ENCODE measurements at regions not wholly inside any gene's neighbourhood (a gene's known extent, or its start where the extent isn't known, plus 50 kb on each side); places are given as distances from the start of the nearest gene placed in this dataset.
"Not testable (repeated sequence)": the region's sequence is repeated elsewhere in the genome, so short reads cannot be mapped to it uniquely, and the experiment has no call there.

DNA sequence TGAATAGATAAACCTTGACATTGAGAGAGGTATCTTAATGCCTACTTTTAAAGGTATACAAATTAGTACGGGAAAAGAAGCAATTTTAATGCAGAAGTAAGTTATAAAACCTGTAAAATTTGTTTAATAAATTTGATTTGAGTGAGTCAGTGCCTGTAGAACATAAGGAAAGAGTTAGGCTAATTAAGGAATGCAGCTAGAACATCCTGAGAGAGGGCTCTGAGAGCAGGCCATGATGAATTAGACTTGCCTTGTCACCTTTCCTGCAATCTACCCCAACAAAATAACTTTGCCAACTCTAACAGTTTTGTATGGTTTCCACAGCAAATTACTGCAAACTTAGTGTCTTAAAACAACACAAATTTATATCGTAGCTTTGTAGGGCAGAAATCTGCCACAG is 700.8 kb downstream of the RFPL4B start:
- no peak for DNase-seq (ENCODE audit: low read depth)

GRCh38 chr6:113048741-113049140 is 701.6 kb downstream of the RFPL4B start:
- DNase-seq (ENCODE audit: low read depth), result no peak

DNA sequence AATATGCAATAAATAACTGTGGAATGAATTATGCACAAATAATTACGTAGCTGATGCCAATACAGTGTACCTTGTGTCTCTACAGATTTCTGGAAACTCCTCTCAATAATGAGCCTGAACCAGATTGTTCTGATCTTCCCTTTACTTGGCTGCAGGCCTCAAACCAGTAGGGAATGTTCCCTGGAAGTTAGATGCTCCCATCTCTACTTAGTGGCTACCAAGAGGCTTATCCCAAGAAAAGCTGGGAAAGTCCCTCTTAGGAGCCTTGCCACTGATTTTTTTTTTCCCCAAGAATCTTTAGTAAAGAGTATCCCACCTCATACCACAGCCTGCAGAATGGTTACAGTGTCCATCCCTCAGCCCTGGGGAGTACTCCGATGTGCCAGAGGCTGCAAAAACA is 702.1 kb downstream of the RFPL4B start:
- no peak for DNase-seq (ENCODE audit: low read depth)

DNA sequence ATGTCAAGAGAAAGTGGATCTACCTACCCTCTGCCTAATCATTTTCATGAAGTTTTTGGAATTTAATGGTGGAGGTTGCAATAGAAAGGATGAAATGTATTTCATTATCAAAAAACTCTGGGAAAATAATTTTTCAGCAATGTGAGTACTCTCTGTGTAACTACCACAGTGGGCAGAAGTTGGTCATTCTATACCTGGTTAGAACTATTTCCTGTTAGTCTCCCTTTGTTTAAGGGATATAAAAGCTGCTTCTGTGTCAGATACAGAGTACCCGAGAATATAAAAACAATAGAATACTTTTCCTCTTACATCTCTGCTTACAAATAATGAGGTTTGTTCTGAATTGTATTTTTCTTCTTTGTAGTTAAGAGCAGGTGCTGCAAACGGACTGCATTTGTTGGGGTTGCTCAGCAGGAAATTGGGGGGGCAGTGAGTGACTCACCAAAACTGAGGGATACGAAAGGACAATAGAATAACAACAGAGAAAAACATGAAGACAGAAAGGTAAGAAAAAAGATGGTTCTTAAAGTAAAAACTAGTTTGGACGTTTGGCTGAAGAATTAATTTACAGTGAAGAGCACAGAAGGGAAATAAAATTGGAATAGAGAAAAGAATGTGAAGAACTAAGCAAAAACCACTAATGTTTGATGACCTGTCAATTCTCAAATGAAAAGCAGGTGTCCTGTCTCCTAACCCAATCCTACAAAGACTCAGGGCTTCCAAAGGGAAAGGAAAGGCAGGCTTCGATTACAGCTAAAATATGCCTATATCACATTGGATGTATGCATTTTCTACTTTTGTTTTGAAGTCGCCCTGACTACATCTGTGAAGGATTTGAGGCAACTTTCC is 703.1 kb downstream of the RFPL4B start:
- DNase-seq (ENCODE audit: low read depth), result no peak

DNA sequence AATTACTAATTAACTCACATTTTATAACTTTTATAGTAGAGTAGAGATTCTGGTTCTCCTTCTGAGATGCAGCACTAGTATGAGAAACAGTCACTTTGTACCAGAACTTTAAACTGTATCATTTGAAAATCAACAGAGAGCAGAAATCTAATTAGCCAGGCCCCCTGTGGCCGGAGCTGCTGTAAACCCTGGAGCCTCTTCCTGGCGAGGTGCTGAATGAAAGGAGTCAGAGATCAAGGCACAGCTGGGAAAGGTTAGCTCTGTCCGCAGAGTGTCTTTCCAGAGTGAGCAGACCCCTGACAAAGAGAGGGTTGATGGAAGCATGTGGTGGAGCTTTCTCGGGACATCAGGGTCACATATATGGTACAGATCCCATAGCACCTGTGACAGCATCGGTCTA is 703.8 kb downstream of the RFPL4B start:
- no peak for DNase-seq (ENCODE audit: low read depth)

- no peak for DNase-seq (ENCODE audit: low read depth)
Measured at GRCh38 chr6:113052506-113052905, 705.4 kb downstream of the RFPL4B start.

DNA sequence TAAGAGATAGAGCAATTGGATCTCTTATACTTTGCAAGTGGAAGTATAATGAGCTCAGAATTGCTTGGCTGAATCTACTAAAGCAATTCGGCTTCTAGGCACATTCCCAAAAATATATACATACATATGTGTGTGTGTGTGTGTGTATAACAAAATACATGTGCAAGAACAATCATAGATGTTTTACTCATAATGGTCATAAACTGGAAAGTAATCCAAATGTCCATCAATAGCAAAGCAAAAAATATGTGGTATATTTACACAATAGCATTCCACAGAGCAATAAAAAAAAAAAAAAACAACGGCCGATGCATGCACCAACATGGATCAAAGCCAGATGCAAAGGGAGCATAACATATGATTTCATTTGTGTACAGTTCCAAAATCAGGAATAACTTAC is 707.9 kb downstream of the RFPL4B start:
- DNase-seq (ENCODE audit: low read depth), result no peak

GRCh38 chr6:113055998-113056397 is 708.9 kb downstream of the RFPL4B start:
- no peak for DNase-seq (ENCODE audit: low read depth)

DNA sequence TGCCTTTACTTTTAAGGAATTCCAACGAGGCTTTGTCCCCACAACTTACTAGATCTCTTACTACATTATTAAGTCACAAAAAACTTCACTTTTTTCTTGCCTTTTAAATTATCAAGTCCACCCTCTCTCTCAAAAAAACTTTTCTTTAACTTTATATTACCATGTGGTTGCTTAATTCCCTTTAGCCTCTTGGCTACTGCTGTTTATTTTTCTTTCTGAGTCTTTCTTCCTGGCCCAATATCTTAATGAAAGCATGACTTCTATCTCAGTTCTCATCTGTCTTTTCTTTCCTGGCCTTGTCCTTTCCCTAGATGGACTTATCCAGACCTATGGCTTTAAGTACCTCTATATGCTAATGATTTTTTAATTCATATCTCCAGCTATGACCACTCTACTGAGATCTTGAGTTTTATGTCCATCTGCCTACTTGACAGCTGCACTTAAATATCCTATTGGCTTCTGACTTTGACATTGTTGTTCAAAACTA is 710.5 kb downstream of the RFPL4B start:
- DNase-seq (ENCODE audit: low read depth), result no peak

- DNase-seq (ENCODE audit: low read depth), result no peak
Measured at GRCh38 chr6:113060664-113061063, 713.5 kb downstream of the RFPL4B start.

DNA sequence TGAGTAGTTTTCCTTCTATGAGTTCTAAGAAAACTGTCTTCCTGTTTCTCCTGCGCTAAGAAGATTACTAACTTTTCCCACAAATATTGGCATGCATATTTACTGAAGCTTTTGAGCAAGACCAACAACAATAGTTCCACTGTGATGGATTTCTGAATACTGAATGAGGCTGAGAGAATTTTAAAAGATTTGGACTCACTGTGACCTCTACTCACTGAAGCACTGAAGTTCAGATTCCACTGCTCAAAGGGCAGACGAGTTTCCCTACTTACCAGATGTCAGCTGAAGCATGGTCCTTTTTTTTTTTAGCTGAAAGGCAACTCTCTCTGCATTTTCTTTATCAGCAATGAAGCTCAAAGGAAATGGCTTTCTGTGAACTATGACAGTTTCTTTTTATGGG is 718.5 kb downstream of the RFPL4B start:
- no peak for DNase-seq (ENCODE audit: low read depth)

GRCh38 chr6:113067612-113068275 is 720.6 kb downstream of the RFPL4B start:
- no peak for DNase-seq (ENCODE audit: low read depth)

DNA sequence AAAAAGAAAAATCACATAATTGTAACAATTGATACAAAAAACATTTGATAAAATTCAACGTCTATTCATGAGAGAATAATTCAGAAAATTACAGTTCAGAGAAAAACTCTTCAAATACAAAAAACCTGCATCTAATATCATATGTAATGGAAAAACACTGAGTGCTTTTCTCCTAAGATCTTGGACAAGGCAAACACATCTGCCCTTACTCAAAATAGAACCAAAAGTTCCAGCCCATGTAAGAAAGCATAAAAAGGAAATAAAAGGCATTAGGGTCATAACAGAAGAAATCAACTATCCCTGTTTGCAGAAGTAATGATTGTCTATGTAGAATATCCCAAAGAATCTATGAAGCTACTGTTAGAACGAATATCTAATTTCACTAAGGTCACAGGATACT is 721.4 kb downstream of the RFPL4B start:
- no peak for DNase-seq (ENCODE audit: low read depth)

DNA sequence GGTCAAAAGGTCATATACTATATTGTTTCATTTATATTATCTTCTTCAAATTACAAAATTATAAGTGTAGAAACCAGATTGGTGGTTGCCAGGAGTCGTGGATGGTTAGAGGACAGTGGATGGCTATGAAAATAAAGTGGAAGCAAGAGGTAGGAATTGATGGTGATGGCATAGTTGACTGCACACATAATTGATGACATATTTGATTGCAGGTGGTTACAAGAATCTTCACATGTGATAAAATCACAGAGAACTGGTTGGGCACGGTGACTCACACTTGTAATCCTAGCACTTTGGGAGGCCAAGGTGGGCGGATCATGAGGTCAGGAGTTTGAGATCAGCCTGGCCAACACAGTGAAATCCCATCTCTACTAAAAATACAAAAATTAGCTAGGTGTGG is 723.6 kb downstream of the RFPL4B start:
- not testable (repeated sequence) for DNase-seq (ENCODE audit: low read depth)

DNA sequence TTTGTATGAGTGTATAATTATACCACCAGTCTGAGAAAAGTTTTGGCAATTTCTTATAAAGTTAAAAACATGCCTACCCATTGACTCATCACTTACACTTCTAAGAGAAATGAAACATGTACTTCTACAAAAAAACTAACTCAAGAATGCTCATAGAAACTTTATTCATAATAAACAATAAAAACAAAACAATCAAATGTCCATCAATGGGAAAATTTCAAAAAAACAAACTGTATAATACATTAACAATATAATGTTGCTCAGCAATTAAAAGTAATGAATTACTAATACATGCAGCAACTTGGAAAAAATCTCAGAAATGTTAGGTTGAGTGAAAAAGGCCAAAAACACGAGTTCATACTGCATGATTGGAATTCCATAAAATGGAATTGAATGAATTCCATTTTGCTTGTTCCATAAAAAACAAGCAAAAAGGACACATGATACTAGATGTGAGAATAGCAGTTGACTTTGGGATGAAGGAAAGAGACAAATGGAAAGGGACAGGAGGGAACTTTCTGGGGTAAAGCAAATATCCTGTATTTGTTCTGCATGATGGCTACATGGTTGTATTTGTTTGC is 726.6 kb downstream of the RFPL4B start:
- DNase-seq (ENCODE audit: low read depth), result no peak

- no peak for DNase-seq (ENCODE audit: low read depth)
Measured at GRCh38 chr6:113076116-113076515, 729.0 kb downstream of the RFPL4B start.

- DNase-seq (ENCODE audit: low read depth), result no peak
Measured at GRCh38 chr6:113076816-113077215, 729.7 kb downstream of the RFPL4B start.

- no peak for DNase-seq (ENCODE audit: low read depth)
Measured at GRCh38 chr6:113077794-113078193, 730.7 kb downstream of the RFPL4B start.

DNA sequence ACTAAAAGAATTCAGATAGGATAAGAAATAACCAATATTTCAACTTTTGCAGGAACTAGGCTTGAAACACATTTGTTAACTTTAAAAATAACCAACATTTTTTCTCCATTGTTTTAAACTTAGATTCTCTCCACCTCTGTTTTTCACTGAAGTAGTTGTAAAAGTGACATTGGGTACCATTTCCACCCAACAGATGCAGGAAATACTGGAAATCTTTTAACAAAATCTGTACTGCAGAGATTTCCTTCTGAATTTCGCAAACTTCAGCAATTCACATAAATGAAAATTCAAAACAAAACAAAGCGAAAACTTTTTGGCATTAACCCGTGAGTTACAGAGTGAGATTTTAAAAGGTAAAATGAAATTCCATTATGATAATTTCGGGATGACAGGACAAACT is 731.7 kb downstream of the RFPL4B start:
- DNase-seq (ENCODE audit: low read depth), result no peak

DNA sequence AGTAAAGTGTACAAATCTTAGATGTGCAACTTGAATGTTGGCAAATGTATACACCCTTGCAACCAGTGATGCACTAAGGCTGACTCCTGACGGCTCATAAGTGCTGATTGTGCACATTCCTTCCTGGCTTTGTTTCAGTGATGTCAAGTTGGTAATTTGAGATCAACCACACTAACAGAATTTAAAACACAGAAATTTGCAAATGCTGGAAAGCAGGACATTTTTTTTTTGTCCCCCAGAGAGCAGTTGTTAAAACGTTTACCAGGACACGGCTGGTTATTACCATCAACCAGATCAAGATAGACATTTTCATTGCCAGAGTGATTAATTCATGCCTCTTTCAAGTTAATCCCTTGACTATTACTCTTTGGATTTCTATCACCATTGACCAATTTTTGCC is 735.6 kb downstream of the RFPL4B start:
- no peak for DNase-seq (ENCODE audit: low read depth)

DNA sequence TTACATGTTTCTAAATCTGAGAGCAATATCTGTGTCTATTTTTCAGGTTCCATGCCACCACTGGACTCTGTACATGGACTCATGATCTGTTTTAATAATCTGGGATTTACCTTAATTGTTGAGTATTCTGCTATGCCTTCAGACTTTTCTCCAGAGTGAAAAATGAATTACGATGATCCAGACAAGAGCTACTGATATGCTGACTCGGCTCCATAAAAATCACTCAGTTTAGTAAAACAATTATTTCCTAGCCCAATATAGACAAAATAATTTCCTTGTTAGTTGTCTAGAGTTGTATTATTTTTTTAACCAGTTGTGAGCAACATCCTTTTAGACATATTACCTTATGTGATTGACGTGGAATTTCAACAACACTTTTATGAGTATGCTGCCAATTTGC is 736.8 kb downstream of the RFPL4B start:
- no peak for DNase-seq (ENCODE audit: low read depth)

- no peak for DNase-seq (ENCODE audit: low read depth)
Measured at GRCh38 chr6:113089056-113089455, 741.9 kb downstream of the RFPL4B start.

- DNase-seq (ENCODE audit: low read depth), result no peak
Measured at GRCh38 chr6:113092795-113093194, 745.7 kb downstream of the RFPL4B start.
